Naive thymus-derived CD8-positive, alpha-beta T cell (primary cell): ENCODE measurements at regions not wholly inside any gene's neighbourhood (a gene's known extent, or its start where the extent isn't known, plus 50 kb on each side); places are given as distances from the start of the nearest gene placed in this dataset.
"Not testable (repeated sequence)": the region's sequence is repeated elsewhere in the genome, so short reads cannot be mapped to it uniquely, and the experiment has no call there.

Experiments
- ATAC-seq, 2 donors: fragments of 150-1000 bp; cut with Tn5 transposase in 1 of 2; sonication (Bioruptor Pico), chemical (Tn5 transposase) in 1 of 2; 1 replicate in 1 of 2; 2 replicates in 1 of 2; pipeline ENCODE4 v1.10.0; 2021; ENCODE audit warnings: mild to moderate bottlenecking in 2 of 2, moderate library complexity in 2 of 2
- POLR2A ChIA-PET: fragments of 350-600 bp; sonication (Branson Sonifier 250); formaldehyde crosslinking; loops from one replicate; lab custom pipeline; 2021; ENCODE audit warnings: antibody characterized with exemption; lab: Charles Lee
- DNase-seq, 10 donors: peaks; one replicate each; pipeline versions ENCODE4 v3.0.0 to v3.0.0-alpha.2; 2020 to 2022
- H3K27ac Mint-ChIP-seq, 10 donors: one replicate each; pipeline ENCODE4 v1.8.0; 2020 to 2022; ENCODE audit warnings: mild to moderate bottlenecking in 10 of 10, mixed read lengths in 10 of 10, moderate library complexity in 4 of 10, inconsistent platforms in 1 of 10
- H3K27me3 Mint-ChIP-seq, 5 donors: one replicate each; pipeline ENCODE4 v1.8.0; 2021 to 2022; ENCODE audit warnings: mixed read lengths in 5 of 5
- H3K36me3 Mint-ChIP-seq, 3 donors: one replicate each; pipeline ENCODE4 v1.8.0; 2020 to 2022; ENCODE audit warnings: mixed read lengths in 3 of 3, mild to moderate bottlenecking in 2 of 3, inconsistent platforms in 1 of 3
- H3K4me1 Mint-ChIP-seq, 4 donors: one replicate each; pipeline ENCODE4 v1.8.0; 2021 to 2022; ENCODE audit warnings: mixed read lengths in 4 of 4
- H3K4me3 Mint-ChIP-seq, 10 donors: one replicate each; pipeline ENCODE4 v1.8.0; 2020 to 2022; ENCODE audit warnings: mild to moderate bottlenecking in 10 of 10, mixed read lengths in 10 of 10, moderate library complexity in 6 of 10, inconsistent platforms in 1 of 10
- H3K9me3 Mint-ChIP-seq, 9 donors: one replicate each; pipeline ENCODE4 v1.8.0; 2020 to 2022; ENCODE audit warnings: mixed read lengths in 9 of 9, mild to moderate bottlenecking in 3 of 9, inconsistent platforms in 1 of 9, moderate library complexity in 1 of 9

- peaks cover 21 to 77% (median 47%) of the 10 kb centered on the region in 5 donors for H3K27me3 Mint-ChIP-seq
- POLR2A ChIA-PET, result no interaction called here
- no peak for DNase-seq
- no peak overlapping the region for H3K27ac Mint-ChIP-seq
- ATAC-seq, result no peak
- H3K4me3 Mint-ChIP-seq, result no peak overlapping the region
- H3K36me3 Mint-ChIP-seq, result peaks cover 0 to 12% (median 0%) of the 10 kb centered on the region in 3 donors
- peaks cover 0 to 3% (median 1%) of the 10 kb centered on the region in 4 donors for H3K4me1 Mint-ChIP-seq
- H3K9me3 Mint-ChIP-seq, result peaks cover 0 to 8% (median 2%) of the 10 kb centered on the region in 9 donors
Measured at GRCh38 chr18:58805467-58806187, 59.0 kb upstream of the ZNF532 start.

GRCh38 chr18:58806826-58807714 lies 57.6 kb upstream of the ZNF532 start:
- DNase-seq (no peak), ATAC-seq (no peak)
- no peak overlapping the region for H3K27ac Mint-ChIP-seq
- H3K27me3 Mint-ChIP-seq, result peaks cover 28 to 88% (median 54%) of the 10 kb centered on the region in 5 donors
- H3K4me1 Mint-ChIP-seq, result peaks cover 0 to 2% (median 0%) of the 10 kb centered on the region in 4 donors
- H3K36me3 Mint-ChIP-seq, result peaks cover 0 to 12% (median 0%) of the 10 kb centered on the region in 3 donors
- POLR2A ChIA-PET, result no interaction called here
- H3K9me3 Mint-ChIP-seq, result peaks cover 0 to 8% (median 2%) of the 10 kb centered on the region in 9 donors
- H3K4me3 Mint-ChIP-seq, result no peak overlapping the region

DNA sequence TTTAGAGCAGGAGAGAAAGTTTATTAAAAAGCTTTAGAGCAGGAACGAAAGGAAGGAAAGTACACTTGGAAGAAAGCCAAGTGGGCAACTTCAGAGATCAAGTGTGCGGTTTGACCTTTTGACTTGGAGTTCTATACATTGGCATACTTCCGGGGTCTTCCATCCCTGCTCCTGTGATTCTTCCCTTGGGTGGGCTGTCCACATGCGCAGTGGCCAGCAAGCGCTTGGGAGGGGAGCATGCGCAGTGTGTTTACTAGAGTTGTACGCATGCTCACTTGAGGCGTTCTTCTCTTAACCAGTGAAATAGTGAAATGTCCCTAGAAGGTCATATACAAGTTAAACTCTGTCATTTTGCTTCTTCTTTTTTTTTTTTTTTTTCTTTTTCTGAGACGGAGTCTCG lies 56.9 kb upstream of the ZNF532 start:
- Mint-ChIP-seq H3K36me3 (peaks cover 0 to 12% (median 0%) of the 10 kb centered on the region in 3 donors), H3K27ac (no peak overlapping the region), H3K9me3 (peaks cover 0 to 8% (median 2%) of the 10 kb centered on the region in 9 donors), H3K27me3 (peaks cover 26 to 87% (median 49%) of the 10 kb centered on the region in 5 donors), H3K4me3 (no peak overlapping the region), H3K4me1 (peaks cover 0 to 2% (median 0%) of the 10 kb centered on the region in 4 donors)
- no peak for DNase-seq
- ATAC-seq, result no peak
- POLR2A ChIA-PET, result no interaction called here

DNA sequence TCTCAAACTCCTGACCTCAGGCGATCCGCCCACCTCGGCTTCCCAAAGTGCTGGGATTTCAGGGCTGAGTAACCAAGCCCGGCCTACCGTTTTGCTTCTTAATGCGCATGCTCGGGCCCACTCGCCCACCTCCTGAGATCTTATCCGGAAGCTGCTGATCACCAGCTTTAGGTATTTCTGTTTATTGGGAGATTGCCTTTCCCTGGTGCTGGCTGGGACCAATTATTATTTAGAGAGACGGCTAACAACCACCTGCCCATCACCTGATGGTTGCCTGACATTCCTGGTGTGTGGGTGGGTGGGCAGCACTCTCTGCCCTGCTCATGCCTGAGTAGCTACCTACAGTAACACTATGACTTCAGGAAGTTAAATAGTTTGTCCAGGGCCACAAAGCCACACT lies 56.3 kb upstream of the ZNF532 start:
- peaks cover 0 to 11% (median 0%) of the 10 kb centered on the region in 3 donors for H3K36me3 Mint-ChIP-seq
- DNase-seq, result no peak
- no peak overlapping the region for H3K27ac Mint-ChIP-seq
- POLR2A ChIA-PET, result no interaction called here
- H3K9me3 Mint-ChIP-seq, result peaks cover 0 to 8% (median 0%) of the 10 kb centered on the region in 9 donors
- peaks cover 26 to 87% (median 45%) of the 10 kb centered on the region in 5 donors for H3K27me3 Mint-ChIP-seq
- no peak overlapping the region for H3K4me3 Mint-ChIP-seq
- H3K4me1 Mint-ChIP-seq, result peaks cover 0 to 2% (median 0%) of the 10 kb centered on the region in 4 donors
- ATAC-seq, result no peak

DNA sequence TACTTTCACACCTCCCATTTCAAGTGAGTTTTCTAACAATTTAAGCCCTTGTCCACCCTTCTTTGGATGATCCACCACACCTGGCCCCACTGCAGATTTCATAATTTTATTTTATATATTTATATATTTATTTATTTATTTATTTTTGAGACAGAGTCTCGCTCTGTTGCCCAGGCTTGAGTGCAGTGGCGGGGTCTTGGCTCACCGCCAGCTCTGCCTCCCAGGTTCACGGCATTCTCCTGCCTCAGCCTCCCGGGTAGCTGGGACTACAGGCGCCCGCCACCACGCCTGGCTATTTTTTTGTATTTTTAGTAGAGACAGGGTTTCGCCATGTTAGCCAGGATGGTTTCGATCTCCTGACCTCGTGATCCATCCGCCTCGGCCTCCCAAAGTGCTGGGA lies 52.8 kb upstream of the ZNF532 start:
- H3K4me3 Mint-ChIP-seq, H3K36me3 Mint-ChIP-seq, H3K4me1 Mint-ChIP-seq, POLR2A ChIA-PET, H3K27ac Mint-ChIP-seq, ATAC-seq, DNase-seq: not testable (repeated sequence)
- H3K9me3 Mint-ChIP-seq, result peaks cover 0 to 11% (median 2%) of the 10 kb centered on the region in 9 donors
- H3K27me3 Mint-ChIP-seq, result peaks cover 41 to 91% (median 64%) of the 10 kb centered on the region in 5 donors

- H3K36me3 Mint-ChIP-seq, result peaks cover 0 to 4% (median 0%) of the 10 kb centered on the region in 3 donors
- DNase-seq, result no peak
- H3K4me3 Mint-ChIP-seq, result no peak overlapping the region
- POLR2A ChIA-PET, result no interaction called here
- H3K27ac Mint-ChIP-seq, result no peak overlapping the region
- H3K4me1 Mint-ChIP-seq, result peaks cover 0 to 2% (median 0%) of the 10 kb centered on the region in 4 donors
- H3K27me3 Mint-ChIP-seq, result peaks cover 40 to 88% (median 55%) of the 10 kb centered on the region in 5 donors
- no peak for ATAC-seq
- peaks cover 0 to 11% (median 2%) of the 10 kb centered on the region in 9 donors for H3K9me3 Mint-ChIP-seq
Measured at GRCh38 chr18:58813105-58813504, 51.6 kb upstream of the ZNF532 start.

DNA sequence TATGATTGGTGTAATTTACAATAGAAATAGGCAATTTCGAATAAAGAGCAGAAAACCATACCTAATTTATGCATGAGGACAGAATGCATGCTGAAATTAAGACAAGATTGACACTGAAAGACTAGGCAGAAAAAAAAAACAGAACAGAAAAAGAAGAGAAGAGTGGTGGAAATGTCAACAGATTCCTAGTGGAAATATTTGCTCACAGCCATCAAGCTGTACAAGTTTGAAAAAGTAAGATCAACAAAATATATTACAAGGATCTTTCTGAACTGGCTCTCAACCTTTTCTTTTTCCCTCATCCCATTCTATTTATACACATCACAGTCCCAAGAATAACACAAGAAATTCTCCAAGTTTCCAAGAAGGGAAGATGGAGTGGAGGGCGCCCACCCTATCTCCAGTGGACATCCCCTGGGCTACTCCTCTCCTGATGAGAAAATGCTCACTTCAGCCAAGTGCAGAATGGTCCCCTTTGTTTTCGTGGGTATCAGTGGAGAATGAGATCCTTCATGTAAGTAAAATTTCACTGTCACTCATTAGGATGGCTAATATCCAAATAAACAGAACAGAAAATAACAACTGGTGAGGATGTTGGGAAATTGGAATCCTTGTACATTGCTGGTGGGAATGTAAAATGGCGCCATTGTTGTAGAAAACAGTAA lies 51.0 kb upstream of the ZNF532 start:
- H3K27me3 Mint-ChIP-seq, result peaks cover 40 to 82% (median 50%) of the 10 kb centered on the region in 5 donors
- H3K4me3 Mint-ChIP-seq, result no peak overlapping the region
- DNase-seq (no peak), ATAC-seq (no peak)
- peaks cover 0 to 4% (median 0%) of the 10 kb centered on the region in 3 donors for H3K36me3 Mint-ChIP-seq
- peaks cover under 1 to 3% (median 2%) of the 10 kb centered on the region in 4 donors for H3K4me1 Mint-ChIP-seq
- POLR2A ChIA-PET, result no interaction called here
- no peak overlapping the region for H3K27ac Mint-ChIP-seq
- H3K9me3 Mint-ChIP-seq, result peaks cover 0 to 11% (median 2%) of the 10 kb centered on the region in 9 donors

- H3K27me3 Mint-ChIP-seq, result peaks cover 44 to 77% (median 47%) of the 10 kb centered on the region in 5 donors
- peaks cover 0 to 11% (median 2%) of the 10 kb centered on the region in 9 donors for H3K9me3 Mint-ChIP-seq
- POLR2A ChIA-PET, result no interaction called here
- DNase-seq (no peak), ATAC-seq (no peak)
- peaks cover 0 to 4% (median 0%) of the 10 kb centered on the region in 3 donors for H3K36me3 Mint-ChIP-seq
- H3K4me3 Mint-ChIP-seq, result no peak overlapping the region
- no peak overlapping the region for H3K27ac Mint-ChIP-seq
- H3K4me1 Mint-ChIP-seq, result peaks cover 7 to 9% (median 8%) of the 10 kb centered on the region in 4 donors
Measured at GRCh38 chr18:58814317-58814716, 50.4 kb upstream of the ZNF532 start.
